Esophagus muscularis mucosa (tissue), 3 donors: ENCODE measurements at regions not wholly inside any gene's neighbourhood (a gene's known extent, or its start where the extent isn't known, plus 50 kb on each side); places are given as distances from the start of the nearest gene placed in this dataset.

ENCODE experiments used
- POLR2A ChIP-seq: fragments of 450-650 bp; IDR thresholded peaks from one replicate; pipeline ENCODE4 v1.6.1; 2017; ENCODE audit warnings: antibody characterized with exemption, moderate library complexity, mild to moderate bottlenecking, low read depth
- POLR2AphosphoS5 ChIP-seq, 2 donors: sonication (generic); formaldehyde crosslinking; IDR thresholded peaks; one replicate each; pipeline ENCODE4 v1.6.1; 2017; ENCODE audit warnings: antibody characterized with exemption in 2 of 2
- TF ChIP-seq, protein P1 (sequence below), 3 experiments: fragments of 200-600 bp in 2 of 3; fragments of 450-650 bp in 1 of 3; sonication (generic) in 2 of 3; IDR thresholded peaks; one replicate each; pipeline ENCODE4 v1.5.1; 2017 to 2019; ENCODE audit warnings: antibody characterized with exemption in 3 of 3, mild to moderate bottlenecking in 2 of 3, moderate library complexity in 1 of 3

DNA sequence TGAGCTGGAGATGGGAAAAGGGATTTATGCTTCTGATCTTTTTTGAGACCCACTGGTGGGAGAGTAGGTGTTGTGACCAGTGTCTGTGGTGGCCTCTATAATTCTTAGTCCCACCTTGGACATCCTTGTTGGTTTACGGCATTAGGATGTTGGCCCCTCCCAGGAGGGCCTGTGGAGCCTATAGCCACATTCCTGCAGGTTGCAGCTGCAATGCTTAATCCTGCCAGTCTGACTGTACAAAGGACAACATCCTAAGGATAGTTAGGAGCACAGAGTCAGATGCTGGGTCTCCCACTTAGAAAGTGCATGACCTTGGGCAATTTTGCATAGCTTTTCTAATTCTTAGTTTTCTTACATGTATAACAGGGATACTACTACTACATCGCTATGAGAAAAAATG lies 150.9 kb upstream of the SLC38A2 start:
- TF ChIP-seq, protein P1, sequence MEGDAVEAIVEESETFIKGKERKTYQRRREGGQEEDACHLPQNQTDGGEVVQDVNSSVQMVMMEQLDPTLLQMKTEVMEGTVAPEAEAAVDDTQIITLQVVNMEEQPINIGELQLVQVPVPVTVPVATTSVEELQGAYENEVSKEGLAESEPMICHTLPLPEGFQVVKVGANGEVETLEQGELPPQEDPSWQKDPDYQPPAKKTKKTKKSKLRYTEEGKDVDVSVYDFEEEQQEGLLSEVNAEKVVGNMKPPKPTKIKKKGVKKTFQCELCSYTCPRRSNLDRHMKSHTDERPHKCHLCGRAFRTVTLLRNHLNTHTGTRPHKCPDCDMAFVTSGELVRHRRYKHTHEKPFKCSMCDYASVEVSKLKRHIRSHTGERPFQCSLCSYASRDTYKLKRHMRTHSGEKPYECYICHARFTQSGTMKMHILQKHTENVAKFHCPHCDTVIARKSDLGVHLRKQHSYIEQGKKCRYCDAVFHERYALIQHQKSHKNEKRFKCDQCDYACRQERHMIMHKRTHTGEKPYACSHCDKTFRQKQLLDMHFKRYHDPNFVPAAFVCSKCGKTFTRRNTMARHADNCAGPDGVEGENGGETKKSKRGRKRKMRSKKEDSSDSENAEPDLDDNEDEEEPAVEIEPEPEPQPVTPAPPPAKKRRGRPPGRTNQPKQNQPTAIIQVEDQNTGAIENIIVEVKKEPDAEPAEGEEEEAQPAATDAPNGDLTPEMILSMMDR (IDR thresholded peaks at IDR 0.05), result no peak
- no peak for TF ChIP-seq POLR2A
- TF ChIP-seq POLR2AphosphoS5 (IDR thresholded peaks at IDR 0.05), result no peak
